Mucosa of descending colon (tissue), 3 donors: ENCODE measurements at regions not wholly inside any gene's neighbourhood (a gene's known extent, or its start where the extent isn't known, plus 50 kb on each side); places are given as distances from the start of the nearest gene placed in this dataset.

Experiments
- ATAC-seq: fragments of 200-7000 bp; cut with Tn5 transposase; one replicate; pipeline ENCODE4 v1.9.1; 2020; ENCODE audit warnings: mild to moderate bottlenecking, moderate library complexity
- DNase-seq, 3 donors: peaks; one replicate each; pipeline ENCODE4 v3.0.0-alpha.2; 2020
- H3K36me3 ChIP-seq: fragments of 200-600 bp; one replicate; pipeline ENCODE4 v1.8.0; 2021; ENCODE audit warnings: low read depth, mild to moderate bottlenecking
- H3K4me1 ChIP-seq: fragments of 200-600 bp; one replicate; pipeline ENCODE4 v1.8.0; 2021; ENCODE audit warnings: low read depth, mild to moderate bottlenecking
- H3K4me3 ChIP-seq: fragments of 200-600 bp; one replicate; pipeline ENCODE4 v1.8.0; 2021; ENCODE audit warnings: mild to moderate bottlenecking
- H3K9me3 ChIP-seq: fragments of 200-600 bp; one replicate; pipeline ENCODE4 v1.8.0; 2021; ENCODE audit warnings: mild to moderate bottlenecking
- CTCF ChIP-seq: fragments of 200-600 bp; IDR thresholded peaks from one replicate; pipeline ENCODE4 v1.8.0; 2022; ENCODE audit warnings: antibody characterized with exemption, mild to moderate bottlenecking
- intact Hi-C, 2 donors: fragments of 100-400 bp; cut with DNase I in 1 of 2; cut with micrococcal nuclease in 1 of 2; formaldehyde crosslinking; loops; one replicate each; pipeline versions ENCODE4 v1.11.0 to v1.11.1; 2022; cut with DNase I, micrococcal nuclease
- donor health status: DM: no; HTN: no; CAD: no; lungs with moderate emphysema.
- donor health status: DM: no; HTN: no; CAD: no.
- donor health status: DM: no; HTN: yes; CAD: no.

- no peaks in the 10 kb centered on the region for H3K9me3 ChIP-seq
- H3K4me3 ChIP-seq, result no peak overlapping the region
- intact Hi-C loops, result no loop called here
- TF ChIP-seq CTCF, result no peak
- DNase-seq (no peak), ATAC-seq (no peak)
- H3K36me3 ChIP-seq, result no peaks in the 10 kb centered on the region
- H3K4me1 ChIP-seq, result peaks cover 4% of the 10 kb centered on the region
These were observed 102.7 kb upstream of the SPRY4 start for GRCh38 chr5:142427529-142427928.

GRCh38 chr5:142427015-142427364 is 102.2 kb upstream of the SPRY4 start:
- no peak for TF ChIP-seq CTCF
- Histone ChIP-seq H3K9me3 (no peaks in the 10 kb centered on the region), H3K4me1 (no peaks in the 10 kb centered on the region), H3K36me3 (no peaks in the 10 kb centered on the region), H3K4me3 (no peak overlapping the region)
- intact Hi-C loops, result no loop called here
- ATAC-seq, result no peak
- DNase-seq, result no peak

- TF ChIP-seq CTCF, result no peak
- H3K4me1 ChIP-seq, result no peaks in the 10 kb centered on the region
- H3K9me3 ChIP-seq, result no peaks in the 10 kb centered on the region
- peak in 1 of 3 donors; percentile 32 for DNase-seq
- peak; percentile 14 for ATAC-seq
- intact Hi-C loops, result no loop called here
- no peak overlapping the region for H3K4me3 ChIP-seq
- no peaks in the 10 kb centered on the region for H3K36me3 ChIP-seq
These were observed 101.6 kb upstream of the SPRY4 start for GRCh38 chr5:142426129-142427014.

GRCh38 chr5:142425286-142426065 is 100.7 kb upstream of the SPRY4 start:
- ATAC-seq, result no peak
- Histone ChIP-seq H3K36me3 (no peaks in the 10 kb centered on the region), H3K9me3 (no peaks in the 10 kb centered on the region), H3K4me3 (no peak overlapping the region), H3K4me1 (no peaks in the 10 kb centered on the region)
- no peak for TF ChIP-seq CTCF
- no peak for DNase-seq
- intact Hi-C loops, result no loop called here

GRCh38 chr5:142422429-142422828 is 97.6 kb upstream of the SPRY4 start:
- Histone ChIP-seq H3K4me3 (no peak overlapping the region), H3K36me3 (no peaks in the 10 kb centered on the region), H3K4me1 (no peaks in the 10 kb centered on the region), H3K9me3 (no peaks in the 10 kb centered on the region)
- DNase-seq (no peak), ATAC-seq (no peak)
- intact Hi-C loops, result no loop called here
- no peak for TF ChIP-seq CTCF
